Muscle of arm (tissue), 1 donor: ENCODE measurements at regions not wholly inside any gene's neighbourhood (a gene's known extent, or its start where the extent isn't known, plus 50 kb on each side); places are given as distances from the start of the nearest gene placed in this dataset.

Experiments
- DNase-seq: peaks from one replicate; pipeline ENCODE4 v3.0.0-alpha.2; 2013

DNA sequence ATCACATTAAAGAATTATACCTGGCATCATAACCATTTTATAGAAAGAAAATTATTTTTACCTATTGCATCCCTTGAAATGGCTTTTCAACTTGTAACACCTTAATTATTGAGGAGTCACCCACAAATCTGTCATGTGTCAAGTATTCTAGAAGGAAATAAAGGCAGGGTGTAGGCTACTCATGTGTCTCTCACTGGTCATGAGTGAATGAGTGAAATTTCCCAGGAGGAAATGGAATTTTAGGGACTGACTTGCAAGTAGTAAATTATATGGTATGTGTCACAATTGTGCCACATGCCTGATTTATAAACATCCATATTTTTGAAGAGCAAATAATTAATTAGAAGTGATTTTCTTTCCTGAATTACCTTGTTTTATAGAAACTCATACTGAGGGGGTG, 310.5 kb upstream of the ADAMTS9 start:
- DNase-seq = no peak

- peak; percentile 60 for DNase-seq
Observed at GRCh38 chr3:64995857-64996551, 308.2 kb upstream of the ADAMTS9 start.

GRCh38 chr3:64993781-64994180, 306.0 kb upstream of the ADAMTS9 start:
- DNase-seq = no peak

- no peak for DNase-seq
Observed at GRCh38 chr3:64992530-64993285, 304.9 kb upstream of the ADAMTS9 start.

GRCh38 chr3:64988188-64988587, 300.4 kb upstream of the ADAMTS9 start:
- DNase-seq = no peak

DNA sequence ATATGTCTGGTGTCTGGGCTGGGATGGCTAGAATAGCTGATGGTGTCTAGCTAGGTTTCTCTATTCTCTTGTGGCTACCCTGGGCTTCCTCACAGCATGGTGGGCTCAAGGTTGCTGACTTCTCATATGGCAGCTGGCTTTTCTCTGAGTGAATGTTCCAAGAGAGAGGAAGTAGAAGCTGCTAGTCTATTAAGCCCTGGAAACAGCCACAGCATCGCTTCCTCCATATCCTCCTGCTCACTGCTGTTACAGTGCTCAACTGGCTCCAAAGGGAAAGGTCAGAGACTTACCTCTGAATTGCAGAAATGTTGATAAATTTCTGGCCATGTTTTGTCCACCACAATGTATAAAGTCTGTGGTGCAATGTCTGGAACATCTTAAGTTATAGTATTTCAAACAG, 299.9 kb upstream of the ADAMTS9 start:
- no peak for DNase-seq

- DNase-seq = no peak
Observed at GRCh38 chr3:64985072-64985471, 297.3 kb upstream of the ADAMTS9 start.

DNA sequence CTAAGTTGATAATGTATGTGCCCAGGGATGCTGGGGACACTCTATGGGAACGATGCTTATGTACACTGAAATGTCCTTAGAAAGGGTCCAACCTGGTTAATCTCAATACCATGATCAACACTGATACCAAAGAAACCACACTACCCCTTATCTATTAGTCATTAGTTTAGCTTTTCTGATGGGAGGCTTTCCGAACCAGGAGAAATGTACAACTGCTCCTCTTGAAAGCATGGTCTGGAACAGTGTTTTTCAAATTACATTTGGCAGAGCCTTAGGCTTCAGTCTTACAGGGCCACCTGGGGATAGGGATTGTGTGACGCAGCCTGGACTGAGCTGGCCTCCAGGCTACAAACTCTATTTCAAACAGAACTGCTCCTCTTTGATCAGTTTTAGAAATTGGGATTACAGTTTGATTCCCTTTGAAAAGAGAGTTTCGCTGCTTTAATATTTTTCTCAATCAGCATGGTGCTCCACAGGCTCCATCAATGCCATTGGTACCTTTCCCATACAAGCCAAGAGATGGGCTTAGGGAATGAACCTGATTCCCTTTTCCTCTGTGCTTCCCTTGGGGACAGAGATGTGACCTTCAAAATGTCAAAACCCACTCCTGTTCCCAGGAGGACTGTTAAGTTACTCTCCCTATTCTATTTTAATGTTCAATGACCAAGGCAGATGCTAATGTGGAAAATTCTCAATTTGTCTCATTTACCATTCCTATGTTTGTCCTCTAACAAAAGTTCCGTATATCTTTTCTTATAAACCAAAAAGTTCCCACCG, 296.0 kb upstream of the ADAMTS9 start:
- DNase-seq = no peak

DNA sequence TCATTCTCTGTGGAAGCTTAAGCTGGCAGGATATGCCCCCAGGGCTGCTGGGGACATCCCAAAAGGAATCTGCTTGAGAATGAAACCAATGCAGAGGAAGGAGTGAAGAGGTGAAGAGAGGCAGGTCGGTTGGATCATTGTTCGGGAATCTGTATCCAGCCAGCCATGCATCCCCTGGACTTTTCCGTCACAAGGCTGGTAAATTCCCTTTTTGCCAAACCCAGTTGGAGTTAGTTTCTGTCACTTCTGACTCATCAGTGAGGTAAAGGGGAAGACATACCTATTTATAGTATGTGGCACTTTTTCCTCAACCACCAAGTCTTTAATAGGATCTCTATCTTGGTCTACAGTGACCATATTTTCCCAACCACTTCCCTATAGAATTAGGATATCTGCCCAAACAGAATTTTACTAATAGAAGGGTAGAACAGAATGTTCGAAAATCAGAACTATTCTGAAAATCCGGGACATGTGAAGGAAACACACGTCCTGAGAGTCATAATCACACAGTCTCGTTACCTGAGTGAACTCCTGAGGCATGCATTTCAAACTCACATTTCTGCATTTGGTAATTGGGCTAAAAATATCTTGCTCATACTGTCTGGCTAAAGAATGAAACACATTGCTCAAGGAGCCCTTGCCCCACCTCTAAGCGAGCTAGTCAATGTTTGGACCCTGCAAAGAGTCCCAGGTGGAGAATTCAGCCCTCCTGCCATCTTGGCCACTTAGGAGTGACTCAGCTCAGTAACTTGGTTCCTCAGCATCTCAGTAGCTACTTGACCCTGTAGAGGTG, 289.7 kb upstream of the ADAMTS9 start:
- no peak for DNase-seq

GRCh38 chr3:64976456-64976855, 288.7 kb upstream of the ADAMTS9 start:
- DNase-seq = no peak

- DNase-seq = no peak
Observed at GRCh38 chr3:64975147-64975546, 287.3 kb upstream of the ADAMTS9 start.

GRCh38 chr3:64974401-64974800, 286.6 kb upstream of the ADAMTS9 start:
- no peak for DNase-seq

DNA sequence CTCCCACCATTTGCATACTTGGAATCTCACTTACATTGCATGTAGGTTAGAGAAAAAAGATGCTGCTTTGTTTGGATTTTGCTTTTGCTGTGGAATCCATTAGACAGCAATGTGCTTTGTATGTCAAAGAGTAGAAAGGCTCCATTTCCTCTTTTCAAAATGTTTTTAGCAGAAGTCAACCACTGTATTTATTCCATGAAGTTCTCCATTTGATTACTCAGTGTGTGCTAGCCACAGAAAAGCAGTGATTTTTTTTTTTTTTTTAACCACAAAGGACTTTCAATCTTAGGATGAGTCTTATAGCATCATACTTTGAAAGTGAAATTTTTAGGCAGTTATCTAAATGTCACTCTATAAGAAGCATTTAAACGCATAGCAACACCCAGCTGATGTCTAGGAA, 285.0 kb upstream of the ADAMTS9 start:
- DNase-seq = no peak

DNA sequence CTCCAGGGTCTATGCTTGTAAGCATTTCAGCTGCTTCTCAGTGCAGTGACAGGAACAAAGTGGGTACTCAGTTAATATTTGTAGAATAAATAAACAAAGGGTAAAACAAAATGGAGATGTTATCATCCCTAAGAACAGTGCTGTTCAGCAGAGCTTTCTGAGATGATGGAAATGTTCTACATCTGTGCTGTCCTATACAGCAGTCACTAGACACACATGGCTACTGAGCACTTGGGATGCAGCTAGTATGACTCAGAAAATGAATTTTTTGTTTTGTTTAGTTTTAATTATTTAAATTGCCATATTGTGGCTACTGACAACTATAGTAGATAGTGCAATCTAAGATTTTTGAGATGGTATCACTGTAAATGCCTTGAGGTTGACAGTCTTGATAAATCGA, 283.8 kb upstream of the ADAMTS9 start:
- no peak for DNase-seq

- DNase-seq = no peak
Observed at GRCh38 chr3:64970634-64971033, 282.8 kb upstream of the ADAMTS9 start.

GRCh38 chr3:64961301-64961700, 273.5 kb upstream of the ADAMTS9 start:
- no peak for DNase-seq

DNA sequence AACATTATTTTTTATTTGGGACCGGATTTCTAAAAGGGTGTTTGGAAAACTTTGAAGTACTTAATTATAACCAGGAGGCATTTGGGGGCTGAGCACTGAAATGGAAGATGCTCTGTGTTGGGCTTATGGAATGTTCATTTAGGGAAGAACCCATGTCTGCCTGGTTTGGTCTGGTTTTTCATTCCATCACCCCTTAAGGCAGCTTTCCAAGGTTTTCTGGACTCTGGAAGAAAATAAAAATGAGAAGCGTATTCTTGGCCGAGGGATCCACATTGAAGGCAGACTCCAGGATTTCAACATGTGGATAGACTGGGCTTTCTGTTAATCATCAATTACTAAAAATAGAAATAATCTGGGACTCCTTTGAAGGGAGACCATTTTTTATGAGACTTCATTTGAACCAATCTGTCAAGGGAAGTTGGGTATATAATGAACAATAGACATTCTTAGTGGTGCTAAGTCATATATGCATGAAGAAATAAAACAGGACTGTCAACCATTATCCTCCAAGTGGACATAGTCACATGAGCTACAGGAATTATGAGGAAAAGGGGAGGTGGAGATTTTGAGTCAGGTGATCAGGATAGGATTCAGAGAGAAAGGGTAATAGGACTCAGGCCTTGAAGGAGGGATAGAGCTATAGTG, 270.5 kb upstream of the ADAMTS9 start:
- peak; percentile 88 for DNase-seq

GRCh38 chr3:64957408-64958198, 269.8 kb upstream of the ADAMTS9 start:
- peak; percentile 81 for DNase-seq

DNA sequence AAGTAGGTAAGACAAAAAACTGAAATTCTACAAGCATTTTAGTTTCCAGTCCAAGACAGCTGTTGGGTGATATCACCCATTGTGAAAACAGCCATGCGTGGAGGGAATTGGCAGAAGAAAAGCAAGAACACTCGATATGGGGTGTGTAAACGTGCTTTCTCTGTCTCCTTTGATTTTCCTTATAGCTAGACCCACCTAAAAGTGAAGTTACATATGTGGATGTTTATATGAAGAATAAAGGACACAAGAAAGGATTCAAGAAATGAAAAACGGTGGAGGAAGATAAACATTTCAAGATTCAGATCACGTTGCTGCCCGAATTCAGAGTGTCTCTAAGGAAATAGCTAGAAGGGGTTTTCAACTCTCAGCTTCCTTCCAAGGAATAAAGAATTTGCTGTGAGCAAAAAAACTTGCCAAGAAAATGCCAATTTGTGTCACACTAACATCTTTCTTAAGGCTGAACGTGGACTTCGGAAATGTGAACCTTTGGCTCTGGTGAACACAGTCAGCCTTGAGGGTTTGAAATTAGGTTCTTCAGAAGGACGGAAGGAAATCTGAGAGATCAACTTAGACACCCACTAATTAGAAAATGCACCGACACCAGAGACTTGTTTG, 269.0 kb upstream of the ADAMTS9 start:
- DNase-seq = peak; percentile 60

DNA sequence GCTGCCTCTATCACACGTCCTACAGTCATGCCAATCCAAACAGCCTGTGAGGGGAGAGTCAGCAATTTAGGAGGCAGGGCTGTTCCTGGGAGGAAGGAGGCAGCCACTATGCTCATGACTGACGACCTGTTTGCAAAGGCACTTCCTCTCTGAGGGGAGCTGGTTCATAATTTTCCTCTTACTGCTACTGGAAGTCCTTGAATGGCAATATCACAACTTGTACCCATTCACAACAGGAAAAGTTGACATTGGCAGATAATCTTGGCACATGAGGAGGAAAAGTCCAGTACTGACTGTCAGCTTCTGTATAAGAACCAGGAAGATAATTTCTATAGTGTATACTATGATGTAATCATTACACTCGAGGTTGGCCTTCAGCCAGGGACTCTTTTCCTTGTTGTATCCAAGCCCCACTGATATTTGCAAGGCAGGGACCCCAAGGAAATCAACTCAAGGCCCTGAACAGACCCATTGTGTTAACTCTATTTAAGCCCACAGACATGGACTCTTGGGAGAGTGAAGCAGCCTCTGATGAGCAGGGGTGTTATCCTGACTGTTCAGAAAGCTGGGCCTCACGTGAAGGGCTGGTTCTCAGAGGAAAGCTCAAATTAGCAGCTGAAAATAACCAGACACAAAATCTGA, 267.3 kb upstream of the ADAMTS9 start:
- peak; percentile 57 for DNase-seq
